Spleen (tissue), 11 donors: ENCODE measurements at regions not wholly inside any gene's neighbourhood (a gene's known extent, or its start where the extent isn't known, plus 50 kb on each side); places are given as distances from the start of the nearest gene placed in this dataset.

Source experiments
- DNase-seq: peaks from one replicate; pipeline ENCODE4 v3.0.0-alpha.2; 2020
- H3K27ac ChIP-seq, 8 donors: fragments of 200-600 bp; sonication (generic) in 7 of 8; 1 replicate in 4 of 8; 2 replicates in 4 of 8; pipeline versions ENCODE4 v1.5.0 to v1.8.0; 2016 to 2021; ENCODE audit warnings: inconsistent platforms in 4 of 8, mild to moderate bottlenecking in 4 of 8, moderate library complexity in 1 of 8
- H3K27me3 ChIP-seq, 7 donors: fragments of 200-600 bp; sonication (generic) in 6 of 7; replicated peaks in 1 of 7; 1 replicate in 4 of 7; 2 replicates in 3 of 7; pipeline versions ENCODE4 v1.5.0 to v1.8.0; 2016 to 2021; ENCODE audit warnings: inconsistent platforms in 3 of 7, mild to moderate bottlenecking in 1 of 7
- H3K36me3 ChIP-seq, 6 donors: fragments of 200-600 bp; sonication (generic) in 5 of 6; 1 replicate in 4 of 6; 2 replicates in 2 of 6; pipeline versions ENCODE4 v1.5.0 to v1.8.0; 2016 to 2021; ENCODE audit warnings: inconsistent platforms in 2 of 6
- H3K4me1 ChIP-seq, 6 donors: fragments of 200-600 bp; sonication (generic) in 5 of 6; 1 replicate in 3 of 6; 2 replicates in 3 of 6; pipeline versions ENCODE4 v1.5.0 to v1.8.0; 2016 to 2021; ENCODE audit warnings: inconsistent platforms in 3 of 6
- H3K4me3 ChIP-seq, 8 donors: fragments of 200-600 bp; sonication (generic) in 7 of 8; 1 replicate in 4 of 8; 2 replicates in 4 of 8; pipeline versions ENCODE4 v1.5.0 to v1.8.0; 2016 to 2021; ENCODE audit warnings: inconsistent platforms in 4 of 8, mild to moderate bottlenecking in 4 of 8, moderate library complexity in 2 of 8
- H3K9me3 ChIP-seq, 8 donors: fragments of 200-600 bp; sonication (generic) in 7 of 8; 1 replicate in 4 of 8; 2 replicates in 4 of 8; pipeline versions ENCODE4 v1.5.0 to v1.8.0; 2016 to 2021; ENCODE audit warnings: inconsistent platforms in 4 of 8
- POLR2A ChIP-seq, 3 donors: fragments of 450-650 bp; IDR thresholded peaks; one replicate each; pipeline ENCODE4 v1.5.1; 2017; ENCODE audit warnings: antibody characterized with exemption in 3 of 3, mild to moderate bottlenecking in 1 of 3
- POLR2AphosphoS5 ChIP-seq, 3 donors: sonication (generic); formaldehyde crosslinking; IDR thresholded peaks; one replicate each; pipeline ENCODE4 v1.5.1; 2017; ENCODE audit warnings: antibody characterized with exemption in 3 of 3
- WGBS, 5 donors: extraction: QIAGEN DNeasy Blood & Tissue Kit in 3 of 5; methylation state at CpG; one replicate each; pipeline versions ENCODE4 v1.1.5 to v1.1.7; 2013 to 2018; 5-methylcytosine and 5-hydroxymethylcytosine counted together
- intact Hi-C: fragments of 100-400 bp; cut with DNase I; formaldehyde crosslinking; loops from one replicate; pipeline ENCODE4 v1.15.0; 2023; ENCODE audit warnings: low total_unique reads
- TF ChIP-seq, protein P1 (sequence below), 11 experiments: fragments of 200-600 bp in 7 of 11; fragments of 450-650 bp in 4 of 11; sonication (generic) in 4 of 11; IDR thresholded peaks in 8 of 11; conservative IDR thresholded peaks in 3 of 11; 1 replicate in 7 of 11; 2 replicates in 4 of 11; pipeline versions ENCODE4 v1.4.0 to v1.8.0; 2016 to 2021; ENCODE audit warnings: antibody characterized with exemption in 11 of 11, inconsistent platforms in 4 of 11, mild to moderate bottlenecking in 1 of 11
- donor health status: healthy with polysubstance abuse.
- donor health status: DM: no; HTN: no; CAD: no; lungs with moderate emphysema.
- donor health status: DM: no; HTN: no; CAD: no.
- donor health status: Bipolar disorder and iron deficiency.
- donor health status: healthy.
- donor health status: DM: no; HTN: no; CAD: no.
- donor health status: DM: yes; HTN: yes; CAD: no.

DNA sequence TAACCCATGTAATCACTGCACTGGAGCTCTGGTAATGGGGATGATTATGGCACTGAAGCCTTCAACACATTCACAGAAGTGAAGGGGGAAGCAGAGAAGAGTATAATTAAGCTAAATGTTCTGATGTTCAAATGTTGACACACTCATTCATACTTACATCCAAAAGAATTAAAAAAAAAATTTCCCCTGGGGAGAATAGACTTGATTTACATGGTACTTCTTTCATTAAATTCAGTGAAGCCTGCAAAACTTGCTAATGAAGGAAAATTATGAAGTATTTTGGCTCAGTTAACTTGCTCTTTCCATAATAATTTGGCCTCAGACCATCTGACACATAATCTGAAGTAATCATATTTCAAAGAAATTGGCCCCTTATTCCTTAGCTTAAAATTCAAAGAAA, 428.8 kb downstream of the SH3GL2 start:
- H3K36me3 ChIP-seq = no peaks in the 10 kb centered on the region
- no peak overlapping the region for H3K27ac ChIP-seq
- H3K27me3 ChIP-seq = no peaks in the 10 kb centered on the region
- no peak overlapping the region for H3K4me3 ChIP-seq
- H3K4me1 ChIP-seq = no peaks in the 10 kb centered on the region
- no peak for DNase-seq
- intact Hi-C loops = no loop called here
- no peak for TF ChIP-seq POLR2AphosphoS5 (IDR thresholded peaks at IDR 0.05)
- TF ChIP-seq, protein P1, sequence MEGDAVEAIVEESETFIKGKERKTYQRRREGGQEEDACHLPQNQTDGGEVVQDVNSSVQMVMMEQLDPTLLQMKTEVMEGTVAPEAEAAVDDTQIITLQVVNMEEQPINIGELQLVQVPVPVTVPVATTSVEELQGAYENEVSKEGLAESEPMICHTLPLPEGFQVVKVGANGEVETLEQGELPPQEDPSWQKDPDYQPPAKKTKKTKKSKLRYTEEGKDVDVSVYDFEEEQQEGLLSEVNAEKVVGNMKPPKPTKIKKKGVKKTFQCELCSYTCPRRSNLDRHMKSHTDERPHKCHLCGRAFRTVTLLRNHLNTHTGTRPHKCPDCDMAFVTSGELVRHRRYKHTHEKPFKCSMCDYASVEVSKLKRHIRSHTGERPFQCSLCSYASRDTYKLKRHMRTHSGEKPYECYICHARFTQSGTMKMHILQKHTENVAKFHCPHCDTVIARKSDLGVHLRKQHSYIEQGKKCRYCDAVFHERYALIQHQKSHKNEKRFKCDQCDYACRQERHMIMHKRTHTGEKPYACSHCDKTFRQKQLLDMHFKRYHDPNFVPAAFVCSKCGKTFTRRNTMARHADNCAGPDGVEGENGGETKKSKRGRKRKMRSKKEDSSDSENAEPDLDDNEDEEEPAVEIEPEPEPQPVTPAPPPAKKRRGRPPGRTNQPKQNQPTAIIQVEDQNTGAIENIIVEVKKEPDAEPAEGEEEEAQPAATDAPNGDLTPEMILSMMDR (IDR thresholded peaks at IDR 0.05 in 8 of 11, conservative IDR thresholded peaks at IDR 0.05 in 3 of 11) = no peak
- no peak for TF ChIP-seq POLR2A (IDR thresholded peaks at IDR 0.05)
- H3K9me3 ChIP-seq = no peaks in the 10 kb centered on the region

DNA sequence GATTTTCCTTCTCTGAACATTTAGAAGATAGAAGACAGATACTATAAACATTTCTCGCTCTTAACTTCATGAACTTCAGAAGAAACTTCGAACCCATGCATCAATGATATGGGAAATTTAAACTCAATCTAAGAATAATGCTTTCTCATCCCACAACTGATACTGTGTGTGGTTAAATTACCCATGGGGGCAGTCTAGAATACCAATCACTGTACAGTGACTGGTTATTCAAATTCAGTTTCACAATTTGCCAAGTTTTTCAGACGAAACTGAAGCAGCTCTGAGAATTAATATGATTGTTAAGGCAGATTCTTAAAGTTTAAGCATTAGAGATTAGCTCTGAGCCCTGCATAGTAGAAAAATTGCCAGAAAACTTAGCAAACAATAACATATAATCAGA, 431.0 kb downstream of the SH3GL2 start:
- Histone ChIP-seq H3K36me3 (no peaks in the 10 kb centered on the region), H3K9me3 (no peaks in the 10 kb centered on the region), H3K4me3 (no peak overlapping the region), H3K27ac (no peak overlapping the region), H3K27me3 (no peaks in the 10 kb centered on the region), H3K4me1 (no peaks in the 10 kb centered on the region)
- intact Hi-C loops = no loop called here
- 56 to 73% (median 64%) methylated on average over 3 of the region's 3 CpGs for WGBS, 5 donors
- DNase-seq = no peak
- TF ChIP-seq, protein P1 (IDR thresholded peaks at IDR 0.05 in 8 of 11, conservative IDR thresholded peaks at IDR 0.05 in 3 of 11) = no peak
- no peak for TF ChIP-seq POLR2A (IDR thresholded peaks at IDR 0.05)
- no peak for TF ChIP-seq POLR2AphosphoS5 (IDR thresholded peaks at IDR 0.05)

DNA sequence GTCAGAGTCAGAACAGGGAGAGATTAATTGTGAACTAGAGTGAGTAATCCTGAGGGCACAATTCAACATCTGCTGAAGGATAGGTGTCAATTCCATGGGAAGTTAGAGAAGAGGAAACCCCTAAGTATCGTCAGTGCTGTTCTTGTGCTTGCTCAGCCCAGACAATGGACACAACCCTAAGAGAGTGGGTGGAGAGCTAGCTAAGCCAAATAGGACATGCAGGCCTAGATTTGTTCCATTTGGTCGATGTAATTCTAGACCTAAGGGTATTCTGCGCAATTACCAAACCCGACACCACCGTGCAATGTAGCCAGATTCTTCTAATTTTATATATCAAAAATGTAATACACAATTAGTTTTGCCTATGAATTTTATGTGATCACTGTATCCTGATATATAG, 431.6 kb downstream of the SH3GL2 start:
- H3K36me3 ChIP-seq = no peaks in the 10 kb centered on the region
- DNase-seq = no peak
- H3K4me3 ChIP-seq = no peak overlapping the region
- intact Hi-C loops = no loop called here
- TF ChIP-seq POLR2A (IDR thresholded peaks at IDR 0.05) = no peak
- TF ChIP-seq, protein P1 (IDR thresholded peaks at IDR 0.05 in 8 of 11, conservative IDR thresholded peaks at IDR 0.05 in 3 of 11) = no peak
- no peaks in the 10 kb centered on the region for H3K9me3 ChIP-seq
- H3K27me3 ChIP-seq = no peaks in the 10 kb centered on the region
- H3K27ac ChIP-seq = no peak overlapping the region
- 69 to 89% (median 84%) methylated on average over 5 of the region's 5 CpGs for WGBS, 5 donors
- H3K4me1 ChIP-seq = no peaks in the 10 kb centered on the region

DNA sequence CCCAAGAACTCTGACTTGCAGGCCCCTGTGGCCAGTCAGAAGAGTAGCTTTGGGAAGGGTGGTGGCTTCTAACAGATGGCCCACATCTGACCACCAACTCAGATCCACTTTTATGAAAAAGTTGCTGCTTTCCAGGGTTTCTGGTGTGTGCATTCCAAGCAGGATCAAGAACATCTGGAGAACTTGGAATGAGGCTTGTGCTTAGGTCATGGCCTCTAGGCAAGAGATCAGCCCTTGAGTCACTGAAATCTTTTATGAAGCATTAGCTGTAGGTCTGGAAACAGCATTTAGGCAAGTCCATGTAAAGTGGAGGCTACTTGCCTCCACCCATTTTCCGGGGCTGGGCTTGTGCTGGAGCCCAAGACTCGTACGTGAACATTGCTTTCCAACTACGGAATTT, 433.3 kb downstream of the SH3GL2 start:
- H3K4me3 ChIP-seq = no peak overlapping the region
- no peak overlapping the region for H3K27ac ChIP-seq
- no peak for DNase-seq
- peaks cover 0 to 2% (median 0%) of the 10 kb centered on the region in 8 donors for H3K9me3 ChIP-seq
- H3K36me3 ChIP-seq = no peaks in the 10 kb centered on the region
- WGBS, 5 donors = 77 to 94% (median 85%) methylated on average over 4 of the region's 4 CpGs
- H3K27me3 ChIP-seq = no peaks in the 10 kb centered on the region
- H3K4me1 ChIP-seq = no peaks in the 10 kb centered on the region
- TF ChIP-seq POLR2AphosphoS5 (IDR thresholded peaks at IDR 0.05) = no peak
- TF ChIP-seq, protein P1 (IDR thresholded peaks at IDR 0.05 in 8 of 11, conservative IDR thresholded peaks at IDR 0.05 in 3 of 11) = no peak
- no peak for TF ChIP-seq POLR2A (IDR thresholded peaks at IDR 0.05)
- intact Hi-C loops = no loop called here
